ENCODE measurements at regions not wholly inside any gene's neighbourhood (a gene's known extent, or its start where the extent isn't known, plus 50 kb on each side); places are given as distances from the start of the nearest gene placed in this dataset.
"Not testable (repeated sequence)": the region's sequence is repeated elsewhere in the genome, so short reads cannot be mapped to it uniquely, and the experiment has no call there.

DNA sequence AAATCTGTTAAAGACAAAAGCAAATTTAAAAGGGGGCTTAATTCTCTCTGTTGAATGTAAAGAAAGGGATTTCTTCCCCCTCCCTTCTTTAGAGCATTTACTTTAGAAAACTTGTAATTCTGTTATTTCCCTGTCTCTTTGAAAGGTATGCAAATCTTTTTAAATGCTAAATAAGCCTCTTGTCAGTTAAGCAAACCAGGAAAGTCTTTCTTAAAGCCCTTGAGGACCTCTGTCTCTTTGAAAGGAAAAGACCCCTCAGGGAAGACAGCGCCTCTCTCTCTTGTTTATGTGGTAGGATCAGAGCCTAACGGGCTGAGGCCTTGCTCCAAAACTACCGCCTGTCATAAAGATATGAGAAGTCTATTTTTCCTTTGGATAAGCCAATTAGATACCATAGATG, 139.9 kb upstream of the CDH7 start:
- no peak for DNase-seq (ENCODE audit: low read depth)
- Histone ChIP-seq H3K36me3 (ENCODE audit: control insufficient read depth, insufficient read depth, low read length) (no peaks in the 10 kb centered on the region), H3K27me3 (ENCODE audit: control insufficient read depth, insufficient read depth, low read length) (no peaks in the 10 kb centered on the region), H3K4me3 (ENCODE audit: low read depth, low read length) (no peak overlapping the region)
- no peak for FAIRE-seq
- TF ChIP-seq, protein P1, sequence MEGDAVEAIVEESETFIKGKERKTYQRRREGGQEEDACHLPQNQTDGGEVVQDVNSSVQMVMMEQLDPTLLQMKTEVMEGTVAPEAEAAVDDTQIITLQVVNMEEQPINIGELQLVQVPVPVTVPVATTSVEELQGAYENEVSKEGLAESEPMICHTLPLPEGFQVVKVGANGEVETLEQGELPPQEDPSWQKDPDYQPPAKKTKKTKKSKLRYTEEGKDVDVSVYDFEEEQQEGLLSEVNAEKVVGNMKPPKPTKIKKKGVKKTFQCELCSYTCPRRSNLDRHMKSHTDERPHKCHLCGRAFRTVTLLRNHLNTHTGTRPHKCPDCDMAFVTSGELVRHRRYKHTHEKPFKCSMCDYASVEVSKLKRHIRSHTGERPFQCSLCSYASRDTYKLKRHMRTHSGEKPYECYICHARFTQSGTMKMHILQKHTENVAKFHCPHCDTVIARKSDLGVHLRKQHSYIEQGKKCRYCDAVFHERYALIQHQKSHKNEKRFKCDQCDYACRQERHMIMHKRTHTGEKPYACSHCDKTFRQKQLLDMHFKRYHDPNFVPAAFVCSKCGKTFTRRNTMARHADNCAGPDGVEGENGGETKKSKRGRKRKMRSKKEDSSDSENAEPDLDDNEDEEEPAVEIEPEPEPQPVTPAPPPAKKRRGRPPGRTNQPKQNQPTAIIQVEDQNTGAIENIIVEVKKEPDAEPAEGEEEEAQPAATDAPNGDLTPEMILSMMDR (IDR thresholded peaks at IDR 0.05; ENCODE audit: insufficient read depth, low read length, severe bottlenecking) = no peak

DNA sequence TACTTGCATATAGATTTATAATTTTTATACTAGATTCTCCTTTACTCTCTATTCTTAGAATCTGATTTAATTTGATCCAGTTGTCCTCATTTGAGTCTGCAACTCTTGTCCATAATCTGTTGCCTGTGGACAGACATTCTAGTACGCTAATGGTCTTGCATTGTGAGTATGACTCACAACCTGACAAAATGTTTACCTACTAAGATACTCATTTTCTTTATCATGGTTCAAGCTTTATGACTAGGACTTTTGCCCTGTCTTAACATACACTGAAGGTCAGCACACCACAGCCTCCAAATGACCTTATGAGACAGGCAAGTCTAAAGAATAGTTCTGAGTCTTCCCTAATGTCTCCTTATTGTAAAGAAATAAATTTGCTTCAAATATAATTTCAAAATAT, 142.3 kb upstream of the CDH7 start:
- DNase-seq (ENCODE audit: low read depth) = peak; percentile 51
- no peak for FAIRE-seq
- Histone ChIP-seq H3K4me3 (ENCODE audit: low read depth, low read length) (no peak overlapping the region), H3K36me3 (ENCODE audit: control insufficient read depth, insufficient read depth, low read length) (no peaks in the 10 kb centered on the region), H3K27me3 (ENCODE audit: control insufficient read depth, insufficient read depth, low read length) (no peaks in the 10 kb centered on the region)
- TF ChIP-seq, protein P1 (IDR thresholded peaks at IDR 0.05; ENCODE audit: insufficient read depth, low read length, severe bottlenecking) = no peak

DNA sequence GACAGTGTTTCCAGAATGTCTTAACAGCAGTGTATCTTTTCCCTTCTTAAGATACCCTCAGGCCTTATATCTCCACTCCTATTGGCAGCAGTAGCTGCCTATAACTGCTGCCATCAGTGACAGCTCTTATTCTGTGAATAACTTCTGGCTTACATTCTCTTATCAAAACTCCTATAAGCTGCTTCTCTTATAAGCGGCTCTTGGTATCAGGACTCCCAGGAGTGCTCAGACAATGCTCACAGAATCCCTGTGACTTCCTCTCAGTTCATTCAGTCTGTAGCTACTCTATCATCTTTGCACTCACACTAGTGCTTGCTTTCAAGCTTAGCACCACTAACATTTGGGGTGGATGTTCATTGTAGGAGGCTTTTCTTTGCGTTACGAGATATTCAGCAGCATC, 143.7 kb upstream of the CDH7 start:
- no peak for DNase-seq (ENCODE audit: low read depth)
- Histone ChIP-seq H3K36me3 (ENCODE audit: control insufficient read depth, insufficient read depth, low read length) (no peaks in the 10 kb centered on the region), H3K4me3 (ENCODE audit: low read depth, low read length) (no peak overlapping the region), H3K27me3 (ENCODE audit: control insufficient read depth, insufficient read depth, low read length) (no peaks in the 10 kb centered on the region)
- TF ChIP-seq, protein P1 (IDR thresholded peaks at IDR 0.05; ENCODE audit: insufficient read depth, low read length, severe bottlenecking) = no peak
- no peak for FAIRE-seq

DNA sequence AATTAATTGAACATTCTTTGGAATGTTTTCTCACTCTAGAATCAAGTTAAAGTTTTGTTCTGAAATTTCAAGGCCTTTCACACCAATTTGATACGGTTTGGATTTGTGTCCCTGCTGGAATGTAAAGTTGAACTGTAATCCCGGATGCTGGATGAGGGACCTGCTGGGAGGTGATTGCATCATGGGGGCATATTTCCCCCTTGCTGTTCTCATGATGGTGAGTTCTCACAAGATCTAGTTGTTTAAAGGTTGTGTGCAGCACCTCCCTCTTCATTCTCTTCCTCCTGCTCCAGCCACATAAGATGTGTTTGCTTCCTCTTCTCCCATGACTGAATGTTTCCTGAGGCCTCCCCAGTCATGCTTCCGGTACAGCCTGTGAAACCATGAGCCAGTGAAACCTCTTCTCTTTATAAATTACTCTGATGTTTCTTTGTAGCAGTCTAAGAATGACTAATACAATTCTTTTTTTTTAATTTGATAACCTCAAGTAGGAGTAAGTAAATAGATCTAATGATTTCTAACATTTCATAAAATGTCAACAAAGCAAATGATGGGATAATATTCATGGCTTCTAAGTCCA, 144.2 kb upstream of the CDH7 start:
- TF ChIP-seq, protein P1 (IDR thresholded peaks at IDR 0.05; ENCODE audit: insufficient read depth, low read length, severe bottlenecking) = no peak
- no peak overlapping the region for H3K4me3 ChIP-seq (ENCODE audit: low read depth, low read length)
- H3K27me3 ChIP-seq (ENCODE audit: control insufficient read depth, insufficient read depth, low read length) = no peaks in the 10 kb centered on the region
- no peaks in the 10 kb centered on the region for H3K36me3 ChIP-seq (ENCODE audit: control insufficient read depth, insufficient read depth, low read length)
- FAIRE-seq = no peak
- peak; percentile 64 for DNase-seq (ENCODE audit: low read depth)

DNA sequence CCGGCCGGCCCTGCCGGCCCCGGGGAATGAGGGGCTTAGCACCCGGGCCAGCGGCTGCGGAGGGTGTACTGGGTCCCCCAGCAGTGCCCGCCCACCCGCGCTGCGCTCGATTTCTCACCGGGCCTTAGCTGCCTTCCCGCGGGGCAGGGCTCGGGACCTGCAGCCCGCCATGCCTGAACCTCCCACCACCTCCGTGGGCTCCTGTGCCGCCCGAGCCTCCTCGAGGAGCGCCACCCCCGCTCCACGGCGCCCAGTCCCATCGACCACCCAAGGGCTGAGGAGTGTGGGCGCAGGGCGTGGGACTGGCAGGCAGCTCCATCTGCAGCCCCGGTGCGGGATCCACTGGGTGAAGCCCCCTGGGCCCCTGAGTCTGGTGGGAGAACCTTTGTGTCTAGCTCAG, 145.5 kb upstream of the CDH7 start:
- not testable (repeated sequence) for H3K4me3 ChIP-seq (ENCODE audit: low read depth, low read length); DNase-seq (ENCODE audit: low read depth); H3K36me3 ChIP-seq (ENCODE audit: control insufficient read depth, insufficient read depth, low read length); H3K27me3 ChIP-seq (ENCODE audit: control insufficient read depth, insufficient read depth, low read length); FAIRE-seq

DNA sequence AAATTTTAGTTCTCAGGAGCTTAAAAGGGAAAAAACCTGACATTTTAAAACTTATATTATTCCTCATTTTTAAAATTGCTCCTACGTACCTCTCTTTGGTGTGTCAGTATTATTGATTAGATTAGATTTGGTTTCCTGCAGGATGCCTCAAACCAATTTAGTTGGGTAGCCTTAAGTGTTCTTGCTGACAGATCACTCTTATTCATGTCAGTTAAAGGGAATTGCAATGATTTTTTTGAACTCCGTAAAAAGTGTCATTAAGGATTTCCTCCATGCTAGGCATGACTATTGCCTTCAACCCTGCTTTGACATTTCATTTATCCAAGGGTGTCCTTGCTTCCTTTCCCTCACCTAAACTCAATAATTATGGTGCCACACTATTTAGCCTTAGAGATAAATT, 149.0 kb upstream of the CDH7 start:
- H3K27me3 ChIP-seq (ENCODE audit: control insufficient read depth, insufficient read depth, low read length) = no peaks in the 10 kb centered on the region
- TF ChIP-seq, protein P1 (IDR thresholded peaks at IDR 0.05; ENCODE audit: insufficient read depth, low read length, severe bottlenecking) = no peak
- H3K4me3 ChIP-seq (ENCODE audit: low read depth, low read length) = no peak overlapping the region
- DNase-seq (ENCODE audit: low read depth) (no peak), FAIRE-seq (no peak)
- no peaks in the 10 kb centered on the region for H3K36me3 ChIP-seq (ENCODE audit: control insufficient read depth, insufficient read depth, low read length)

Data from bronchial epithelial cell (primary cell).